GM21786 (cell line): ENCODE measurements at regions not wholly inside any gene's neighbourhood (a gene's known extent, or its start where the extent isn't known, plus 50 kb on each side); places are given as distances from the start of the nearest gene placed in this dataset.
A peak's percentile ranks its signal among the peaks of the same experiment; 100 is the strongest.
"Not testable (repeated sequence)": the region's sequence is repeated elsewhere in the genome, so short reads cannot be mapped to it uniquely, and the experiment has no call there.

ENCODE experiments used
- ATAC-seq: cut with Tn5 transposase; IDR thresholded peaks from one replicate; pipeline ENCODE4 v1.9.1; 2021; ENCODE audit not compliant: unreplicated experiment

GRCh38 chr2:185245806-185246205 lies 492.8 kb upstream of the FSIP2 start:
- ATAC-seq, result no peak

GRCh38 chr2:185246717-185247116 lies 491.9 kb upstream of the FSIP2 start:
- ATAC-seq, result no peak

DNA sequence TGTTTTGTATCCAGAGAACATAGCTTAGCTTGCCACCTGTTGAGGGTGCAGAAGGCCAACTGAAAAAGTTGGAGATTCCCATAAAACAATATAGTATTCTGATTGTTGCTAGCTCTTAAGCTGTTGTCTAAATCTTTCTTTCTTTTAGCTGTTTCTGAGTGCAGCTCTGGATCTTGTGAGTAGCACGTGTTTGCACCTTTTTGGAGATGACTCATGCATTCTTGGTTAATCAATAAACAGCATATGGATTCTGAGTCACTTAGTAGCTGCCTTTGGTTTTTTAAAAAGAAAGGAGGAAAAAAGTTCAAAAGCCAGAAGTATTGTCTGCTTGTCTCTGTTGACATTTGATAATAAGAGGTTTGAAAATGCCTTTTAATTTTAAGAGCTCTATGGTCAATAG lies 483.0 kb upstream of the FSIP2 start:
- peak; percentile 66 for ATAC-seq

DNA sequence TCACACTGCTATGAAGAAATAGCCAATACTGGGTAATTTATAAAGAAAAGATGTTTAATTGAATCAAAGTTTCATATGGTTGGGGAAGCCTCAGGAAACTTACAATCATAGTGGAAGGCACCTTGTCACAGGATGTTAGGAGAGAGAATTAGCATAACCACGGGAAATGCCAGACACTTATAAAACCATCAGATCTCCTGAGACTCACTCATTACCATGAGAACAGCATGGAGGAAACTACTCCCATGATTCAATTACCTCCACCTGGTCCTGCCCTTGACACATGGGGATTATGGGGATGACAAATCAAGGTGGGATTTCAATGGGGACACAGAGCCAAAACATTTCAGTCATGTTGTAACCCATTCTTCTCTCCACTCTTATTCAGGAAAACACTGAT lies 472.9 kb upstream of the FSIP2 start:
- ATAC-seq, result no peak

GRCh38 chr2:185268651-185269050 lies 470.0 kb upstream of the FSIP2 start:
- no peak for ATAC-seq

DNA sequence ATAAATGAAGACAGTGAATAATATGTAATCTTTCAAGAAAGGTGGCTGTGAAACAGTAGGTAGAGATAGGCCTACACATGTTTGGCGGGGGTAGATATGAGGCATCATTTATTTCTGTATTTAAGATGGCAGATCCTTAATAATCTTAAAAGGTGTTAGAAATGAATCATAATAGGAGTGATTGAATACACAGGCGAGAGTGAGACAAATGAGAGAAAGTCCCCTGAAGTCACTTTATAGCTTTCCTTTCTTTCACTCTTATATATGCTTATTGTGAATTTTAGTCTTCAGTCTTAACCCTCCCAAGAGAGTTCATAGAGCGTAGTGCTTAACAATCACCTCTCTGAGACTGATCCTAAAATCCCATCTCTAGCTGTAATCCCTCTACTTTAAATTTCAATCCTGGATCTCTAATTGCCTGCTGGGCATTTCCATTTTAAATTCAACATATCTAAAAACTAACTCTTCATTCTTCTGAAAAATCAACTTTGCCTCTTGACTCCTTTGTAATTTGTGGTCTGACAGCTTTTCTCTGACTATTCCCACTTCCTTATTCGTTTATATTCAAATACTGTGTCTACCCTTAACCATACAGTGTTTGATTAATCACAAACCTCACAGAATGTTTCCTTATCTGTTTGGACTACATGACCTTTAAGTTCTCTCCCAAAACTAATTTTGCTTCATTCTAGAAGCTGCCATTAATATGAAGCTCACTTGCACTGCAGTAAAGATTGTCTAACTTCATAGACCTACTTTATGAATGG lies 463.7 kb upstream of the FSIP2 start:
- ATAC-seq, result no peak

- not testable (repeated sequence) for ATAC-seq
Measured at GRCh38 chr2:185275979-185276378, 462.6 kb upstream of the FSIP2 start.

DNA sequence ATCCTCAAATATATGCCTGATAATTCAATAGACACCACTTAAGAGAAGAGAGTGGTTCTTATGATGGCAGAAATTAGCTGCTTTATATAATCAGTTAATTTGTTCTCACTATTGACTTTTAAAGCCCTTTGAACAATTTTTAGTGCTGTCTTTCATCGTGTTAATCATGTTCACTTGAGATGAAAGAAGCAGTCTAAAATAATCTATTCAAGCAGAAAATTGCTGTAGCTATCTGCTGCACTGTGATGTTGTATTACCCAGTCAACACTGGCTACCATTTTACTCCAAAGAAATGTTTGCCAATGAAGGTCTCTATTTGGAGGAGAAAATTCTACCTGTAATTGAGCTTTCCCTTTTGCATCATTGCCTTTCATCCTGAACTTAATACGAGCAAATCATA lies 459.8 kb upstream of the FSIP2 start:
- ATAC-seq, result no peak

- no peak for ATAC-seq
Measured at GRCh38 chr2:185279999-185280398, 458.6 kb upstream of the FSIP2 start.

GRCh38 chr2:185284696-185285095 lies 453.9 kb upstream of the FSIP2 start:
- ATAC-seq, result no peak

DNA sequence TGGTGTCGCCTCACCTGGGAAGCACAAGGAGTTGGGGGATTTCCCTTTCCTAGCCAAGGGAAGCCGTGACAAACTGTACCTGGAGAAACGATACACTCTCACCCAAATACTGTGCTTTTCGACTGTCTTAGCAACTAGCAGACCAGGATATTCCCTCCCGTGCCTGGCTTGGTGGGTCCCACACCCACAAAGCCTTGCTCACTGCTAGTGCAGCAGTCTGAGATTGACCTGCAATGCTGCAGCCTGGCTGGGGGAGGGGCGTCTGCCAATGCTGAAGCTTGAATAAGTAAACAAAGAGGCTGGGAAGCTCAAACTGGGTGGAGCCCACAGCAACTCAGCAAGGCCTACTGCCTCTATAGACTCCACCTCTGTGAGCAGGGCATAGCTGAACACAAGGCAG lies 448.6 kb upstream of the FSIP2 start:
- not testable (repeated sequence) for ATAC-seq

GRCh38 chr2:185291035-185291647 lies 447.5 kb upstream of the FSIP2 start:
- peak; percentile 97 for ATAC-seq

GRCh38 chr2:185299867-185300266 lies 438.7 kb upstream of the FSIP2 start:
- no peak for ATAC-seq

DNA sequence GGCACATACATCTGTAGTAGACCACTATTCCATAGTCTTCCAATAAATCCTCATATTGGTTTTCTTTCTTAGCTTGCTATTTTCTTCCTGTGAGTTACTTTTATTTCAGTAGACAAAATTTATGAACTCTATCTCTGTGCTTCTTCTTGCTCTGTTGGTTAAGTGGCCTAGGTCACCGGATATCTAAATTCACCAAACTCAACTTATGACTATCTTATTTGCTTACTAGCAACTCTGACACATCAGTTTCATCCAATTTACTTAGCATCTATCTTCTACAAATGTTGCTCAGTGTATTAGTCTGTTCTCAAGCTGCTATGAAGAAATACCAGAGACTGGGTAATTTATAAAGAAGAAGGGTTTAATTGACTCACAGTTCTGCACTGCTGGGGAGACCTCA lies 432.5 kb upstream of the FSIP2 start:
- ATAC-seq, result no peak

GRCh38 chr2:185316383-185316782 lies 422.2 kb upstream of the FSIP2 start:
- ATAC-seq, result peak; percentile 65

GRCh38 chr2:185318271-185318724 lies 420.3 kb upstream of the FSIP2 start:
- no peak for ATAC-seq

DNA sequence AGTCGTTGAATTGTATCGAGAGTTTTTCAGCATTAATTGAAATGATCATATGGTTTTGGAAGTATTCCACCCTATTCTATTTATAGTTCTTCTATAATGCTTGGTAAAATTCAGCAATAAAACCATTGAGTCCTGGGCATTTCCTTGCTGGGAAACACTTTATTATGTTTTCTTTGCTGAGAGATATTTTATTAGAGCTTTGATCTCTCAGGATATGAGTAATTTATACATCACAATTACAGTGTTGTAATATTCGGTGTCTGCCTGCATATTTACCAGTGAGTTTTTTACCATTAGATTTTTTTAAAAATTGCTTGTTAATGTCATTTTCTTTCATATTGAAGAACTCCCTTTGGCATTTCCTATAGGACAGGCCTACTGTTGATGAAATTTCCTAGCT lies 402.7 kb upstream of the FSIP2 start:
- no peak for ATAC-seq

- ATAC-seq, result no peak
Measured at GRCh38 chr2:185337033-185337432, 401.6 kb upstream of the FSIP2 start.

GRCh38 chr2:185338104-185338503 lies 400.5 kb upstream of the FSIP2 start:
- ATAC-seq, result no peak

DNA sequence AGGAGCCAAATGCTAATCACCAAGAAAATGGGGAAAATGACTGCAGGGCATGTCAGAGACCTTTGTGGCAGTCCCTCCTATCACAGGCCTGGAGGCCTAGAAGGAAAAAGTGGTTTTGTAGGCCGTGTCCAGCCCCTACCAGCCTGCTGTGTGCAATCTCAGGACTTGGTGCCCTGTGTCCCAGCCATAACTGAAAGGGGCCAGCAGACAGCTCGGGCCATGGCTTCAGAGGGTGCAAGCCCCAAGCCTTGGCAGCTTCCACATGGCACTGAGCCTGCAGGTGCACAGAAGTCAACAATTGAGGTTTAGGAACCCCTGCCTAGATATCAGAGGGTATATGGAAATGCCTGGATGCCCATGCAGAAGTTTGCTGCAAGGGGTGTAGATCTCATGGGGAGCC lies 391.2 kb upstream of the FSIP2 start:
- no peak for ATAC-seq

DNA sequence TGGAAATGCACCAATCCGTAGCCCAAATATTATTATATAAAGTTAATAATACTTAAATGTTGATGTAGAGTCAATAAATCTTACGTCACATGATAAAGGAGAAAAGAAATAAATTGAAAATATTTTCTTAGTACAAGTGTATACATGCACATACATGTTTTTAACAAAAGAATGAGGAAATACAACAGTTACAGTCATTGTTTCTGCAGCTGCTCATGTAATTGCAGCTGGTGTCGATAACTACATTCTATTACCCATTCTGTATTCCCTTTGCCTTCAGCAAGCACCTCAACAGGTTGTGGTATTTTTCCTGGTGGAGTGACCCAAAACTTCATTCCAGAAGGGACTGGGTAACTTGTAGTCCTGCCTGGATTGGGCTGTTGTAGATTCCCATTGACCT lies 377.8 kb upstream of the FSIP2 start:
- ATAC-seq, result no peak

- ATAC-seq, result no peak
Measured at GRCh38 chr2:185372188-185372587, 366.4 kb upstream of the FSIP2 start.

DNA sequence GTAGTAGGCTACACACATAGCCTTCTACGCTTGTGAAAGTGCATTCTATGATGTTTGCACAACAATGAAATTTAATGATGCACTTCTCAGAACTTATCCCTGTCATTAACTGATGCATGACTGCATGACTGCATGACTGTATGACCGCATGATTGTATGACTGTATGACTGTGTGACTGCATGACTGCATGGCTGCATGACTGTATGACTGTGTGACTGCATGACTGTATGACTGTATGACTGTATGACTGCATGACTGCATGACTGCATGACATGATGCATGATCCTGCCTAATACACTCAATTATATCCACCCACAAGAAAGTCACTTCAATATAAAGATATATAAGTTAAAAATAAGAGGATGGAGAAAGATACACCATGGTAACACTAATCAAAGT lies 365.4 kb upstream of the FSIP2 start:
- ATAC-seq, result no peak
